ENCODE measurements at regions not wholly inside any gene's neighbourhood (a gene's known extent, or its start where the extent isn't known, plus 50 kb on each side); places are given as distances from the start of the nearest gene placed in this dataset.

GRCh38 chr9:7297521-7297920, 502.1 kb downstream of the DMAC1 start:
- Histone ChIP-seq H3K4ac (replicated peaks; ENCODE audit: insufficient read length, low read depth, low read length) (no peak overlapping the region), H3K4me2 (ENCODE audit: insufficient read depth in 1 of 2, low read depth in 2 of 2, low read length in 2 of 2) (no peak overlapping the region), H3K36me3 (ENCODE audit: control insufficient read depth in 2 of 4, insufficient read depth in 4 of 4, low read length in 3 of 4) (no peaks in the 10 kb centered on the region), H3K14ac (ENCODE audit: insufficient read length) (no peak overlapping the region), H3K23ac (ENCODE audit: insufficient read length) (no peak overlapping the region), H4K5ac (ENCODE audit: insufficient read length, low read depth, low read length) (no peak overlapping the region), H2AK5ac (ENCODE audit: low read depth, low read length) (no peak overlapping the region), H2AFZ (ENCODE audit: low read length) (no peak overlapping the region), H2BK15ac (ENCODE audit: low read length) (no peak overlapping the region), H3K79me2 (ENCODE audit: control insufficient read depth in 1 of 2, insufficient read depth in 2 of 2, low read length in 2 of 2) (no peaks in the 10 kb centered on the region), H3K79me1 (ENCODE audit: low read depth, low read length) (no peaks in the 10 kb centered on the region), H3K27ac (ENCODE audit: low read depth, low read length) (no peak overlapping the region), H3K4me3 (ENCODE audit: extremely low read depth in 1 of 4, insufficient read depth in 2 of 4, low read depth in 3 of 4, low read length in 4 of 4) (no peak overlapping the region), H3K56ac (replicated peaks; ENCODE audit: insufficient read length, low read depth, low read length) (no peak overlapping the region), H2BK120ac (replicated peaks; ENCODE audit: low read depth, low read length) (no peak overlapping the region), H3K18ac (ENCODE audit: extremely low read depth, low read length) (no peak overlapping the region), H3K23me2 (ENCODE audit: low read depth, low read length) (no peaks in the 10 kb centered on the region), H3K27me3 (replicated peaks in 1 of 4; ENCODE audit: control insufficient read depth in 3 of 4, extremely low read depth in 1 of 4, insufficient read depth in 3 of 4, low read length in 3 of 4) (no peaks in the 10 kb centered on the region), H3K4me1 (replicated peaks in 1 of 4; ENCODE audit: control insufficient read depth in 3 of 4, insufficient read depth in 4 of 4, low read length in 3 of 4) (no peaks in the 10 kb centered on the region), H2BK20ac (ENCODE audit: low read length) (no peak overlapping the region), H3K9ac (replicated peaks in 1 of 4; ENCODE audit: extremely low read depth in 1 of 4, low read depth in 3 of 4, low read length in 3 of 4) (no peak overlapping the region), H3K9me3 (ENCODE audit: insufficient read depth in 2 of 2, low read depth in 1 of 2, low read length in 1 of 2) (no peaks in the 10 kb centered on the region), H2BK5ac (ENCODE audit: low read depth, low read length) (no peak overlapping the region), H4K91ac (replicated peaks; ENCODE audit: insufficient read length, low read length) (no peak overlapping the region), H4K8ac (ENCODE audit: extremely low read depth, insufficient read depth, low read length) (no peak overlapping the region), H2BK12ac (ENCODE audit: low read depth, low read length) (no peak overlapping the region), H4K20me1 (replicated peaks in 1 of 2; ENCODE audit: control insufficient read depth in 1 of 2, insufficient read depth in 2 of 2, low read length in 2 of 2) (no peaks in the 10 kb centered on the region)
- DNase-seq (ENCODE audit: low read depth in 1 of 2, low spot score in 2 of 2) (no peak), FAIRE-seq (no peak)
- CTCF ChIA-PET (ENCODE audit: partially characterized antibody) = interaction anchor here (0.7 kb wide), 1 partner anchor 443 kb away, joined by 4 read pairs; no protein-coding TSS in a partner anchor
- POLR2A ChIA-PET (ENCODE audit: partially characterized antibody) = no interaction called here
- 100% methylated on average over 1 of the region's 1 CpG; no CpG with 5 or more reads in 1 of the 2 experiments for WGBS, 2 experiments (ENCODE audit: extremely low coverage in 1 of 2, insufficient coverage in 1 of 2, insufficient read length in 1 of 2, insufficient replicate concordance in 2 of 2, low coverage in 1 of 2, low lambda C conversion rate in 2 of 2, missing lambda C conversion rate in 1 of 2)
- no peak for TF ChIP-seq E2F6 (IDR thresholded peaks at IDR 0.05)

All from H1 (cell line).